Hematopoietic multipotent progenitor cell treated with erythropoietin and hydrocortisone succinate and interleukin-3 and kit ligand, for 4 days (in vitro differentiated cells): ENCODE measurements at regions not wholly inside any gene's neighbourhood (a gene's known extent, or its start where the extent isn't known, plus 50 kb on each side); places are given as distances from the start of the nearest gene placed in this dataset.

ENCODE experiments used
- DNase-seq: peaks from one replicate; pipeline ENCODE4 v3.0.0-alpha.2; 2015

DNA sequence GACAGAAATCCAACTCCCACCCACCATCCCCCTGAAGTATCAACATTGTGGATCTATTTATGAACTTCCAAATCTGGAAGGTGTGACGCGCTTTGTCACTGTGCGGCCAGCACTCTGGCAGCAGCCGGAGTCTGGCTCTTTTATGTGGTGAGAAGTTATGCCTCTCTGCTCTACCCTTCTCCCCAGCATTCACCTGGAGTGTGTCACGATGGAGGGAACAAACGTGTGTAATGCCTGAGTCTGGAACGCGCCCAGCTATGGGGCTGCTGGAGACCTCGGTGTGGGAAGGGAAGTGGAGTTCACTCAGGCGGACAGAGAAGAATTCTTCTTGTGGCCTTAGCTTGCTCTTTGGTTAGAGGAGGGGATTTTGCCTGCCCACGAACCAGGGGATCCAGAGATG is 222.1 kb upstream of the RPL34 start:
- no peak for DNase-seq

DNA sequence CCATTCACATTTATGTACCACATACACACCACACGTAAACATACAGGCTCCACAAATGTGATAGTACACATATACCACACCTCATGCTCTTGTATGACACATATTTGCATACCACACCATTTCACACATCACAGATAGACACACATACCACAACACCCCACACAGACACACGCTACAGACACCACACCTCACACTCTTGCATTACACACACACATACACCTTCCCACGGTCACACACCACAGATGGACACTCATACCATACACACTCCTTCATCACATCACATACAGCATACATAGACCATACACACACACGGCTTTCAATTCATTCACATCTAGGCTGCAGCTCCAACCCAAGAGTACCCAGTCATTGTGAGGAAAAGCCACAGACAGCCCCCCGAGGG is 222.5 kb upstream of the RPL34 start:
- no peak for DNase-seq

DNA sequence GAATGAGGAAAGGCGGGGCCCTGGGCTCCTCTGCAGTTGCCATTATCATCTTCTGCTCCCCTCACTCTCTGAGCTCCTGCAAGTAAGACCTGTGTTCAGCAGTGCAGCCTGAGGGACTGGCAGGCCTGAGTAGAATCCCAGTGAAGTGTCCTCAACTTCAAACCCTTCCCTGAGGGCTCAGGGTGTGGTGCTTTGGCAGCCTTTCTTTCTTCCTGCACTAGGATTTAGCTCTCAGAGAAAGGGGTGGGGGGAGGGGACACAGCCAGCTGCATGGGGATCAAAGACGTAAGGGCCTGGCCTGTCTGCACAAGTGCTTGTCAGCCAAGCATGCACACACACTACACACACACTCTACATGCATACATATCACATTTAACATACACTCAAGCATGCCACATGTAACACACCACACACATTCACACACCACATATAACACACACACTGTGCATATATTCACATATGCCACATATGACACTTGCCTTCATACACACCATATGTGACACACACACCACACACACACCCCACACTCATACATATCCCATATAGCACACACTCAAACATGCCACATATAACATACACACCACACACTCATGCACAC is 223.4 kb upstream of the RPL34 start:
- DNase-seq: no peak

DNA sequence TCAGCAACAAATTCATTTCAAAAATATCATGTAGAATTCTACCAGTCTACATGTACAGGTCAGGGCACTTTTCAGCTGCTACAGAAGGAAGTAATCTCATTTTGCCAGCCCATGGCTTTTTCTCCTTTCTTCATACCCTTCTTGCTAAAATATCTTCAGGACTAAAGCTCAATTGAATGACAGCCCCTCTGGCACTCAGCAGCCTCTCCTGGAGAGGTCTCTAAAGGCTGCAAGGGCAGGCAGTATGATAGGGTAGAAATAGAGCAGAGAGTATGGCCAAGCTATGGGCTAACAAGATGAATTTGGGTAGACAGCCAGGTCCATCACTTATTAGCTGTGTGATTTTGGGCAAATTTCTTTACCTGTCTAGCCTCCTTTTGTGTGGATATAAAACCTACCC is 224.6 kb upstream of the RPL34 start:
- no peak for DNase-seq

DNA sequence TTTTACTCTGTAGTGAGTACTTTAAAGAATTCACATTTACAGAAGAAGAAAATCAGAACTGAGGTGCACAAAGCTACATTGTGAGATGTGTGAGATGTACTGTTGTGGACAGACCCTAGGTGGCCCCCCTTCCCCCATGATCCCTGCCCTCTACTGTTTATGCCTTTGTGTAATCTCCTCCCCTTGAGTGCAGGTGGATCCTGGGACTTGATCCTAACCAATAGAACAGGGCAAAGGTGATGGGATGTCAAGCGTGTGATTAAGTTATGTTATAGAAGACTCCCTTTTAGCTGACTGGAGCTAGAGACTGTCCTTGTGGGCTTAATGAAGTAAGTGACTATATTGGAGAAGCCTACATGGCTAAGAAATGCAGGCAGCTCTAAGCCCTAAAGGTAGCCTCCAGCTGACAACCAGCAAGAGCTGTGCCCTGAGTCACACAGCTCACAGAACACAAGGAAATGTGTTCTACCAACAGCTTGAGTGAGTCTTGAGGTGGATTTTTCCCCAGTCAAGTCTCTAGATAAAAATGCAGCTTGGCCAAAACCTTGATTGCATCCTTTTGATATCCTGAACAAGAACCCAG is 225.2 kb upstream of the LEF1 start:
- DNase-seq: no peak

DNA sequence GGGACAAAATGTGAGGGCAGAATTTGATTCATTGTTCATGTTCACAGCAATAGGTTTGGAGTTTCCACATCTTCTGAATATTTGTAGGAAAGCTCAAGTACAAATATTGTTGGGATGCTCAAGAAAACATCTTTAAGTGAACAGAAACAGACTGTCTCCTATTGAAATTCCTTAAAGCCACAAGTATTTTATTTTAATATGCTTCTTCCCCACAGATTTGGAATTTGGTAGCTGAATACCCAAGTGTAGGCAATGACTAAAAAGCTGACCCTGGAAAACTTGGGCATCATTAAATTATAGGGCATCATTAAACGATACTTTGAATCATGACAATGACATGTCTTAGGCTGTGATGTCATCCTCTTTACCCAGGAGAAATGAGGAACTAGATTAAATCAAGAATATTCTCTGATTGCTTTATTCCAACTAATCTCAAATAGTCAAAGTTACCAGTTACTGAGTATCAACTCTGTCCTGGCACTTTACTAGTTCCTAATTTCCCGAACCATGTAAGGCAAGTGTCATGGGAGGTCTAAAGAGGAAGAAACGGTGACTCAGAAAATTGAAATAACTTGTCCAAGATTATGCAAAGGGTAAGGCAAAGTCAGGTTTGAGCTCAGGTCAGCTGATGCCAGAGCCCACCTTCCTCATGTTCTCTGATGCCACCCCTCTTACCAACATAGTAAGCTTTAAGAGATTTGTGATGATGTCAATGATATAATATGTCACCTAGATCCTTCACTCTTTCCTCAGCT is 223.1 kb upstream of the LEF1 start:
- peak; percentile 38 for DNase-seq

DNA sequence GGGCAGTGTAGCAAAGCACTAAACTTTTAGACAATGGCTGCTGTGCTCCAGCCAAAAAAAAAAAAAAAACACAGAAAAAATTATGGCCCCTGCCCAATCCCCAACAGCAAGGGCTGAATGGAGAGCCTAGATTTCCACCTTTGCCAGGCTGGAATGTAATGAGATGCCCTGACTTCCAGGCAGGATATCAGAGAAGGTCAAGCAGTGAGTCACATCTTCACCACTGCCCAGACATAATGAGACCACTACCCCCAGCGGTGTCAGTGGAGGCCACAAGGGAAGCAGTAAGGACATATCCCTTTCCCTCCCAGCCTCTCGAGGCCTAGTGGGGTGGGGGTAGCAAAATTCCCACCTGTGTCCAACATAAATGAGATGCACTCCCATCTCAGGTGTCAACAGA is 216.3 kb upstream of the LEF1 start:
- no peak for DNase-seq

DNA sequence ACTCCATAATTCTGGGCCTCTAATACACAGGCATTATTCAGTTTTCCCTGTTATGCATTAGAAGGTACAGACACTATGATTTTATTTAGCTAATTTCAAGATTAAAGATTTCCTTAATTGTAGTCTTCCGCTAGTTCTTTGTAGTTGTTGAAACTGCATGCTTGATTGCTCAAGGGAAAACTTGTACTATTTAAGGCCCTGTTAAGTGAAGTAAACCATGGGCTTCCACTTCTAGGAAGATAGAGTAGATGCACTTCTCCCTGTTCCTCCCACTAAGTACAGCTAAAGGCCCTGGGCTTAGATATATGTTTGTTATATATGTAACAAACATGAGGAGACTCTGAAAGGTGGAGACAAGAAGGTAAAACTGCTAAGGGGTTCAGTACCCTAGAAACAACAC is 215.8 kb upstream of the LEF1 start:
- DNase-seq: no peak

DNA sequence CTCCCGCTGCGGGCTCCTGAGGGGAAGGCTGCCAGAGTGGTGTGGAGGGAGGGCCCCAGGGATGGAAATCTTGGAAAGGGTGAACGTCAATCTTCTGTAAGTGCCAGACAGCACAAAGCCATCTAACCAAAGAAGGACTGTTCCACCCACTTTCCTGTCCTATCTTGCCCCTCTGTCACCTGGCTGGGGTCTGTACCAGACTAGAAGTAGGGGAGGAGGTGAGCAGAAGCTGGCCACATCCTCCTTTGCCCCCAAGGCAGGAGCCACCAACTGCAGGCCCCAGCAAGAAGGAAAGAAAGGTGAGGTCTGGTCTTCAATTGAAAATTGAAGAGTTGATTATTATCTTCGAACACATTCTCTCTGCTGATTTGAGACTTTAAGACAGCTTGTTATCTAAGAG is 214.4 kb upstream of the LEF1 start:
- no peak for DNase-seq

DNA sequence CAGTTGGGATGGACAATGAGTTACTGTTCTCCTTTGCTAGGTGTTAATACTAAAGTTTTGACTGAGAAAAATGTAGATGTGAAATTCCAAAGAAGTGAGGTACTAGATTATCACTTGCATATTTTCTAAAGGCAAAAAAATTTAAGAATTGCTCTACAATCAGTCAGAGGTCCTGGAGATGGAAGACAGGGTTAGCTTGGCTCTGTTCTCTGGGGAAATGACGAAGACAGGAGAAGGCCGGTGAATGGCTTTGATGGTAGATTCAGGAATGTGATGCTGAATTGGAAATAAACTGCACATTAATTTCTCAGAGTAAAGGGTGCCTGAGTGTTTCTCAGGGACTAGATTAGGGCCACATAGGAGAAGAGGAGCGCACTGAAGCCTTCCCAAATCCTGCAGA is 214.0 kb upstream of the LEF1 start:
- no peak for DNase-seq

DNA sequence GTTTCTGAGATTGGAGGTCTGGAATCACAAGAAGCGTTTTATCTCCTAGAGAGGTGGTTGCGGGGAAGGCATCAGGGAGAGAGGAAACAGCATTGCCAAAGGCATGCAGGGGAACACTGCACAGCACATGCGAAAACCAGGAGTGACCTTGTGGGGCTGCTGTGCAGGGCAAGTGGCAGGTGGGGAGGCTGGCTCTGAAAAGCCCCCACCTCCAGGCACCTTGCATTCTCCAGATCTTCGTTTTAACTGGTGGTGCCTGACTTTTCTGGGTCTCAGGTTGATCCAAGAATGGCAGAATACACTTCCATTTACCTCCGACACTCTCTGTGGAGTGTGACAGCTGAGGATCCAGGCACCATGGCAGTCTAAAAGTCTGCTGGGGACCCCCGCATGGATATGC is 209.4 kb upstream of the LEF1 start:
- no peak for DNase-seq

DNA sequence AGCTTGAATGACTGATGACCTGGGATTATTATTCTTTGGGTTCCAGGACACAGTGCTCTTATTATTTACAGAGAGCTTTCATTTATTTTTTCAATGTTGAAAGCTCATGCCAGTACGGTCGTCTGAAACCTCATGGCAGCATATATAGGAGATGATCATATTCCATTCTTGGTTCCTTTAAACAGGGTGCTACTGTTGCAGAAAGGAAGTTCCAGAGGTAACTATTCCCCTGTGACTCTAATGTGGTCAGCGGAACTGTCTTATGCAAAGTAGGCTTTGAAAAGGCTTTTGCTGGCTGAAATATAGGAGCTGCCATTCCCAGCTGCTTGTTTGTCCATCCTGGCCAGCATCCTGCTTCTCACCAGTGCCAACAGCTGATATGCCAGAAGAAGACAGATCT is 208.3 kb upstream of the LEF1 start:
- DNase-seq: no peak

DNA sequence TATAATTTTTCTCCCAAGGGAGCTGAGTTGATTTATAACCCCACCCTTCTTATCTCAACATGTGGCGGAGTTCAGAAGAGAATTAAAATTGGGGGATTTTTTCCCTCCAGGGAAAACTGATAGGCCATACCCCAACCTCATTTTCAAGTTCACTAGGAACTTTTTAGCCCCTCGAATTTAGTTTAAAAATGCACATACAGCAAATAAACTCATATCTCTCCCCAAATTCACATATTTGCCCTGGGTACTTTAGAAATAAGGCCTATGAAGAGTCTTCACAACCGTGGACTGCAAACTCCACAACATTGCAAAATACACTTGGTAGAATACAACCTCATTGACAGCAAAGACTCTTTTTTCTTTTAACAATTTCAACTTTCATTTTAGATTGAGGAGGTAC is 206.7 kb upstream of the LEF1 start:
- no peak for DNase-seq

DNA sequence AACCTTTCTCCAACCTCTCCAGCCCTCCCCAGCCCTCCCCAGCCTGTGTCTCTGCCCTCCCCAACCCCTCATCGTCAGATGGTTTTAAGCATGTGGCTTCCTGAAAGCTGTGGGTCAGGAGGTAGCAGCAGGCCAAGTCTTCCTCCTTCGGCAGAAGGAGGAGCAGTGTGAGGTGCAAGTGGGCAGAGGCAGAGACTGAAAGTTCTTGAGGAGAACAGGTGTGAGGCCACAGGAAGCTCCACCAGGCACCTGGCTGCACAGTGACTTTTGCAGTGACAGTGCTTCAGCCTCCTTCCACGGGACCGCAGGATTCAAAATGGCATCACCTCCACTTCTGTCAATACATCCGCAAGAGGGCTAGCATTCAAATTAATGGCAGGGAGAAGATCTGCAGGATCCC is 203.9 kb upstream of the LEF1 start:
- no peak for DNase-seq

DNA sequence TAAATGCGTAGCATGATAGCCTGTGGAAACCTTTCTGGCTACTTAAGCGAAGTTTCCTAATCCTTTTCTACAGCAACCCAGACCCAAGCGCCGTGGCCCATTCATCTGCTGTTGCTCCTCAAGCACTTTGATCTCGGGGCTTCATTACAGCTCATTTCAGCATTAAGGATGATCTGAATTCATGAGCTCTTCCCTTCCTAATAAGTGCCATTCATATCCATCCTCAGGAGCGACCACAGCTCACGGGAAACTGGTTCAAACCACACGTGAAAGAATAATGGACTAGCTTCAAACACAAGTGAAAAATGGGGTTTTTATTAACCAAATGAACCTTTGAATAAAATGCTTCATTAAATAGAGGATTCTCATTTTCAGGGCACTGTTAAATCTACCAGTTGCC is 202.6 kb upstream of the LEF1 start:
- DNase-seq: no peak

DNA sequence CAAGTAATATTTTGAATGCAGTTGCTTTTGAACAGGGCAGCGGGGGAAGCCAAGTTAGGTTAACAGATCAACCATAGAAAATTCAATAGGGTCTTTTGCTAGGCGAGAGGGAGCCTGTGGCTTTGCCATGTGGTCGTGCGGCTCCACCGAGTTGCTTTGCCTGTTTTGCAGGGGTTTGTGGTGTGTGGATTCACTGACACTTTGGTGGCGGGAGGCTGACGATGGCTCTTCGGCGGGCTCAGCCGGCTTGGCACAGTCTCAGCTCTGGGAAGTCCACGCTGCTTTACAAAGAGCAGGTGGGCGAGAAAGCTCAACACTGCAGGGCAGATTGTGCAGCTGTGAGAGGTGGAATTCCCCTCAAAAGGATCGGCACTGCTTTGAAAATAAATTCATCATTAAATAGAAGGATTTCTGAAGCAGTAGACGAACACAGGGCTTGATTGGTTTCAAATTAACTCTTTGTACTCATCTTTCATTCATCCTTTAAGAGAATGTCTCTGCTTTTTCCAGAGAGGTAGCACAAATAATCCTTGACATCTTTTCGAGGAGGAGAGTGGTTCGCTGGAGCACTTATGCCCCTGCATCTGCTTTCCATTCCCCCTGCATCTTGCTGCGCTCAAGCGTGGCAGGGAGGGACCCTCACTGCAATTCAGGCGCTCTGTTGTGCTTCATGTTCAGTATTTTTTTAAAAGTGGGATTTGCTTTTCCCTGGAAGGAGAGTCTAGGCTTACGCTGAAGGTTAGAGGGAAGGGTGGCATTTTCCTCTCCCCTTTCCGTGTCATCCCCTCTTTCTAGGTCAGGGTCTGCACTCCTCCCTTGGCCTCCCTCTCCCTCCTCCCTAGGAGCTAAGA is 201.8 kb upstream of the LEF1 start:
- no peak for DNase-seq

DNA sequence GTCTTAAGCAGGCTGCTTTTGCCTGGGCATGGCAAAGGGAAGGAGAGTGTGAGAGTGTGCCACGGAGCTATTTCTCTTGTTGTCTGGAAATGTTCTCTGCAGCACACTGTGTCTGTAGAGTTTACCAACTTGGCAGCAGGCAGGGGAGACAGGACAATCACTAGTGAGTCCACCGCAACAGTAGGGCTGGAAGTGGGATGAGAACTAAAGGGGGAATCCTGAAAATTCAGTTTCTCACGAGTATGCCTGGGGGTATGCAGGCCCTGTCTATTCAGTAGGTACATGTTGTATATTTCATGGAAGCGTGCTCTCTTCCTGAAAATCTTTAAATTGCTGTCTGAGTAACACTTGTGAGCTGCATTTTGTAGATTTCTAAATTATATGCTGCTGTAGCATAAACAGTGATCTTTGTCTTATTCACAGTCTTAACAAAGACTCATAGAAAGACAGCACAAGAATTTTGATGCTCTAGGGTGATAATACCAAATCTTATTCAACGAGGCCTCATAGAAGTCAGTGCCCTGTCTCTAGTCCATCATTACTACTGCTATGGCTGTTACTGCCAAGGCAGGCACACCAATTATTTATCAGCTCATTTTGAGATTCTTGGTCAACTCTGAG is 200.4 kb upstream of the LEF1 start:
- no peak for DNase-seq

DNA sequence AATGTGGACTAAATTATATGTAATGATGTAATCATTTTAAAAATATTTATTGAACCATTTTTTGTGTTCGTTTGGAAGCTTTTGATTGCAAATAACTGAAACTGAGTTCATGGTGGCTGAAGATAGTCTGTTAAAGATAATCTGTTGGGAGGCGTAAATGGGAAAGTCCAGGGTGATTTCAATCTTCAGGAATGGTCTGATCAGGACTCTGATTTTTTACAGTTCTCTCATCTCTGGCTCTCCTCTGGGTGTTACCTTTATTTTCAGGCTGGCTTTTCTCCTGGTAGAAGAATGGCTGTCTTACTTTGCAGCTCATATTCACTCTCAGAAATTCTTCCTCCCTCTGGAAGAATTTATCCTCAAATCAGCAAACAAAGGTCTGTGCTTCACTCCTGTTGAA is 199.0 kb upstream of the LEF1 start:
- no peak for DNase-seq

DNA sequence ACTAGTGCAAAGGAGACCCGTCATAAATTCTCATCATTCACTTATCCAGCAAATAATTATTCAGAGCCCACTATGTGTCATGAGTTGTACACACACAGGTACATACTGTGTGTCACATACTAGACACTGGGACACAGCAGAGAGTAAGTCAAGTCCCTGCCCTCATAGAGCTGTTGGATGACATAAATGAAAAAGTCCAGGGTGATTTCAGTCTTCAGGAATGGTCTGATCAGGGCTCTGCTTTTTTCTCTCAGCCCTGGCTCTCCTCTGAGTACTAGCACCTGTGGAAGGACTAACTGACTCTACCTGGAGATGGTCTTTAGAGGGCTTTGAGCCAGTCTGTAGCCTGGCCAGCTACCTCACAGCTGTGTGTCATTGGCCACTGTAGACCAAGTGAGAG is 198.0 kb upstream of the LEF1 start:
- DNase-seq: no peak

DNA sequence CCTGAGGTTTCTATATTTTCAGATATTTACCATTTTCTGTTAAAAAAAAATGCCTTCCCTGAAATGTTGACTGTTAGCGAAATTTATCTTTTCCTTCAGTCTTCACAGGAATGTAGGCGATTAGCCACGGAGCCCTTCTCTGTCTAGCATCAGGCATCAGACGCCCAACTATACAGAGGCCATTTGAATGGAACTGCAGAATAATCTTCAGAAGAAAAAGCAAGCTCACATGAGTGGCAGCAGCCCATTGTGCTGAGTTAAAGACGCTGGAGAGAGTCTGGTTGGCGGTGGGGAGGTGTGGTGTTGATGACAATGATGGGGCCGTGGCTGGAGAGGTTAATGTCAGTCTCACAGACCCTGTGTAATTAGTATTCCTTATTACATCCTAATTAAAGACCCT is 196.8 kb upstream of the LEF1 start:
- DNase-seq: no peak

DNA sequence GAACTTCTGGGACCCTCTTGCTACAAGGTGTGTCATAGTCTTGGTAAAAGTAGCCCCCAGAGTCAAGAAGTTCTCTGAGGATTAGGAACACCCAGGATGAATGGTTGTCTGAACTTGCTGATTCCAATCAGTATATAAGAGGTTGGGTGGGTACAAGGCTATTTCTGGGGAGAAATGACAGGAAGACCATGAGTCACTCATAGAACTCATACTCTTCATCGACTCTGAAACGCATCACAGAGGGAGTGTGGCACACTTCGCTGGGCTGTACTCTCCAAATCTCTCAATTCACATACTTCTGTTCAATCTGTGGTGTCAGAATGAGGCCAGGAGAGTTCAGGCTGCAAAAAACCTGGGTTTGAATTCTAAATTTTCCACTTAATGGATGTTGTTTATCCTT is 193.2 kb upstream of the LEF1 start:
- peak; percentile 52 for DNase-seq

DNA sequence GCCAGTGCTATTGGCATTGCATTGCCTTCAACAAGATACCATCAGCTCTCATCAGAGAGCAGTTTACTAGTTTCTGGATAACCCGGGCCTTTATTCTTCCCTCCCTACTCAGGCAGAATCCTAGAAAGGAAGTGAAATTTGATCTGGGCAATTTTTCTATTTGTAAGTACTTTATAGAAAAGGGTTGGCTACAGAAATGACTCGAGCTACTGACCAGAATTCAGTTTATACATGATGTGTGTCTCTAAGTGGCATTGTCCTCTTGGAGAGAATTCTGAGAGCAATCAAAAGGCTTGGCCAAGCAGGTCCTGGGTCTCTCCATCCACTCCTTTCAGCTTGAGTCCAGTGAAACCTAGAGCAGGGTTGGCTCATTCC is 192.7 kb upstream of the LEF1 start:
- no peak for DNase-seq

DNA sequence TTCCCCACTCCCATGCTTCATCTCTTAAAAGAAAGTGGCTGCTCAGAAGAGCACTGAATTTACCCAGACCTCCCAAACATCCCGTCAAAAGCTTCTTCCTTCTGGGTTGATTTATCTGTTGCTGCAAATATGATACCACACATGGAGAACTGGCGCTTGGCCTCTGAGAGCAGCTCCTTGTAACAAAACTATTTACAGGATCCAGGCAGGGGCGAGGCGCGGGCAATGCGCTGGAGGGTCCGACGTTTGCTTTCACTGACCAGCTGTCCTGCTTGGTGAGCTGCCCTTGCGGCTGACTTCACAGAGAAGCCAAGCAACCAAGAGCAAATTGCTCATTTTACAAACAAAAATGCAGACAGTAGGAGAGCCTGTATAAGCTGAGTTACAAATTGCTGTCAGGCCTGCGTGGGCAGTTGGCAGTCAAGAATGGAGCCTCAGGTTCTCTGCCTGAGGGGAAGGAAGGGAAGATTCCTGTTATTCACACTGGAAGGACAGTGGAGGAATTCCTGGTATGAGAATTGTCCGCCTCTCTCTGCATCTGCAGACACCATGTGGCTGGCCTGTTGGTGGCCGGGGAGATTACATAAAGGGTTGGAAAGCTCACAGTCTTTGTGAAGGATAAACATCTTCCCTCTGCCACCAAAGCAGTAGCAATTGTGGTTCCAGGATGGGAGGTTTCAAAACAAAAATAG is 192.2 kb upstream of the LEF1 start:
- peak; percentile 86 for DNase-seq
